SK-N-SH treated with all-trans-retinoic acid at 6 μM for 48 hours (cell line): ENCODE measurements at regions not wholly inside any gene's neighbourhood (a gene's known extent, or its start where the extent isn't known, plus 50 kb on each side); places are given as distances from the start of the nearest gene placed in this dataset.

Experiments
- ATAC-seq: fragments of 200-7000 bp; cut with Tn5 transposase; 3 replicates; pipeline ENCODE4 v1.9.1; 2020; ENCODE audit warnings: mild to moderate bottlenecking, moderate library complexity
- CSDC2 ChIP-seq: fragments of 250-450 bp; sonication (Bioruptor Pico); IDR thresholded peaks from 2 replicates; pipeline ENCODE4 v1.5.0; 2020; ENCODE audit warnings: mild to moderate bottlenecking, moderate library complexity
- CSRNP3 ChIP-seq: fragments of 250-450 bp; sonication (Bioruptor Pico); IDR thresholded peaks from 2 replicates; pipeline ENCODE4 v1.5.1; 2021; ENCODE audit warnings: mild to moderate bottlenecking, moderate library complexity
- ESRRG ChIP-seq: fragments of 250-450 bp; sonication (Bioruptor Pico); IDR thresholded peaks from 2 replicates; pipeline ENCODE4 v1.6.1; 2021; ENCODE audit warnings: mild to moderate bottlenecking
- OSR1 ChIP-seq: fragments of 250-450 bp; sonication (Bioruptor Pico); IDR thresholded peaks from 2 replicates; pipeline ENCODE4 v1.8.0; 2022; ENCODE audit warnings: moderate library complexity, mild to moderate bottlenecking, inconsistent platforms
- RARB ChIP-seq: fragments of 250-450 bp; sonication (Bioruptor Pico); IDR thresholded peaks from 2 replicates; pipeline ENCODE4 v1.8.0; 2021; ENCODE audit warnings: mild to moderate bottlenecking, moderate library complexity
- SNAI2 ChIP-seq: fragments of 250-450 bp; sonication (Bioruptor Pico); IDR thresholded peaks from 2 replicates; pipeline ENCODE4 v1.5.0; 2020; ENCODE audit warnings: mild to moderate bottlenecking, moderate library complexity
- TCF4 ChIP-seq: fragments of 250-450 bp; sonication (Bioruptor Pico); IDR thresholded peaks from 2 replicates; pipeline ENCODE4 v1.8.0; 2021; ENCODE audit warnings: mild to moderate bottlenecking, moderate library complexity, borderline replicate concordance
- TOX ChIP-seq: fragments of 250-450 bp; sonication (Bioruptor Pico); IDR thresholded peaks from 2 replicates; pipeline ENCODE4 v1.8.0; 2021; ENCODE audit warnings: mild to moderate bottlenecking, moderate library complexity, borderline replicate concordance
- TSHZ2 ChIP-seq: fragments of 250-450 bp; sonication (Bioruptor Pico); IDR thresholded peaks from 2 replicates; pipeline ENCODE4 v1.5.0; 2020; ENCODE audit warnings: mild to moderate bottlenecking, moderate library complexity
- ZFP30 ChIP-seq: fragments of 450-650 bp; formaldehyde crosslinking; IDR thresholded peaks from 2 replicates; pipeline ENCODE4 v1.5.0; 2022; ENCODE audit warnings: mild to moderate bottlenecking, moderate library complexity
- ZNF565 ChIP-seq: fragments of 450-650 bp; formaldehyde crosslinking; conservative IDR thresholded peaks from 2 replicates; pipeline ENCODE4 v1.5.0; 2020; ENCODE audit warnings: low read depth, mild to moderate bottlenecking, moderate library complexity
- ZNF70 ChIP-seq: fragments of 450-650 bp; formaldehyde crosslinking; IDR thresholded peaks from 2 replicates; pipeline ENCODE4 v1.5.0; 2020; ENCODE audit warnings: mild to moderate bottlenecking, moderate library complexity
- ZNF8 ChIP-seq: fragments of 450-650 bp; formaldehyde crosslinking; IDR thresholded peaks from 2 replicates; pipeline ENCODE4 v1.5.0; 2020; ENCODE audit warnings: mild to moderate bottlenecking, moderate library complexity
- TF ChIP-seq, protein P1 (sequence below): fragments of 250-450 bp; sonication (Bioruptor Pico); IDR thresholded peaks from 2 replicates; pipeline ENCODE4 v1.5.1; 2020; ENCODE audit warnings: low read depth, mild to moderate bottlenecking, moderate library complexity
- TF ChIP-seq, protein P2 (sequence below): fragments of 250-450 bp; sonication (Bioruptor Pico); IDR thresholded peaks from 2 replicates; pipeline ENCODE4 v1.8.0; 2020; ENCODE audit warnings: mild to moderate bottlenecking, moderate library complexity, borderline replicate concordance
- TF ChIP-seq, protein P3 (sequence below): fragments of 250-450 bp; sonication (Bioruptor Pico); IDR thresholded peaks from 2 replicates; pipeline ENCODE4 v1.8.0; 2021; ENCODE audit warnings: low read depth, mild to moderate bottlenecking, moderate library complexity, borderline replicate concordance

DNA sequence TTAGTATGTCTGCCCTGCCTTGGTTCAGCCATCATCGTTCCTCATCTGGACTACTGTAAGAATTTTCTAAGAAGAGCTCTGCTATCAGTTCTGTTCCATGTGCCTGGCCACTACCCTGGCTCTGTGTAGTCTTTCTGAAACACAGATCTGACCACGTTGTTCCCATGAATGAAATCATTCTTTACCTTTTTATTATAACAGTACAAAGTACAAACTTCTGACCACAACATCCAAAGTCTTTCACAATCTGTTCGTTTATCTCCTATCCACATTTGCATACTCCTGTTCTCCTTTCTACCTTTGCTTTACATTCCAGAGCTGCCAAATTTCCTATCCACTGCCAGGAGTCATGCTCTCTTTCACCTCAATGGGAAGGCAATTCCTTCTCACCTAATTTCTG, 284.6 kb upstream of the LRP1B start:
- TF ChIP-seq CSDC2 (CRISPR knock-in tag), result no peak
- TF ChIP-seq ZNF70 (CRISPR knock-in tag), result no peak
- TF ChIP-seq TOX (CRISPR knock-in tag), result no peak
- no peak for TF ChIP-seq SNAI2 (CRISPR knock-in tag)
- no peak for TF ChIP-seq ZNF8 (CRISPR knock-in tag)
- TF ChIP-seq ZNF565 (CRISPR knock-in tag), result no peak
- TF ChIP-seq OSR1, result no peak
- TF ChIP-seq, protein P1, sequence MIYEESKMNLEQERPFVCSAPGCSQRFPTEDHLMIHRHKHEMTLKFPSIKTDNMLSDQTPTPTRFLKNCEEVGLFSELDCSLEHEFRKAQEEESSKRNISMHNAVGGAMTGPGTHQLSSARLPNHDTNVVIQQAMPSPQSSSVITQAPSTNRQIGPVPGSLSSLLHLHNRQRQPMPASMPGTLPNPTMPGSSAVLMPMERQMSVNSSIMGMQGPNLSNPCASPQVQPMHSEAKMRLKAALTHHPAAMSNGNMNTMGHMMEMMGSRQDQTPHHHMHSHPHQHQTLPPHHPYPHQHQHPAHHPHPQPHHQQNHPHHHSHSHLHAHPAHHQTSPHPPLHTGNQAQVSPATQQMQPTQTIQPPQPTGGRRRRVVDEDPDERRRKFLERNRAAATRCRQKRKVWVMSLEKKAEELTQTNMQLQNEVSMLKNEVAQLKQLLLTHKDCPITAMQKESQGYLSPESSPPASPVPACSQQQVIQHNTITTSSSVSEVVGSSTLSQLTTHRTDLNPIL (CRISPR knock-in tag), result no peak
- no peak for TF ChIP-seq TSHZ2 (CRISPR knock-in tag)
- no peak for TF ChIP-seq RARB (CRISPR knock-in tag)
- TF ChIP-seq, protein P2, sequence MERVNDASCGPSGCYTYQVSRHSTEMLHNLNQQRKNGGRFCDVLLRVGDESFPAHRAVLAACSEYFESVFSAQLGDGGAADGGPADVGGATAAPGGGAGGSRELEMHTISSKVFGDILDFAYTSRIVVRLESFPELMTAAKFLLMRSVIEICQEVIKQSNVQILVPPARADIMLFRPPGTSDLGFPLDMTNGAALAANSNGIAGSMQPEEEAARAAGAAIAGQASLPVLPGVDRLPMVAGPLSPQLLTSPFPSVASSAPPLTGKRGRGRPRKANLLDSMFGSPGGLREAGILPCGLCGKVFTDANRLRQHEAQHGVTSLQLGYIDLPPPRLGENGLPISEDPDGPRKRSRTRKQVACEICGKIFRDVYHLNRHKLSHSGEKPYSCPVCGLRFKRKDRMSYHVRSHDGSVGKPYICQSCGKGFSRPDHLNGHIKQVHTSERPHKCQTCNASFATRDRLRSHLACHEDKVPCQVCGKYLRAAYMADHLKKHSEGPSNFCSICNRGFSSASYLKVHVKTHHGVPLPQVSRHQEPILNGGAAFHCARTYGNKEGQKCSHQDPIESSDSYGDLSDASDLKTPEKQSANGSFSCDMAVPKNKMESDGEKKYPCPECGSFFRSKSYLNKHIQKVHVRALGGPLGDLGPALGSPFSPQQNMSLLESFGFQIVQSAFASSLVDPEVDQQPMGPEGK (CRISPR knock-in tag), result no peak
- TF ChIP-seq TCF4 (CRISPR knock-in tag), result no peak
- ATAC-seq, result no peak

DNA sequence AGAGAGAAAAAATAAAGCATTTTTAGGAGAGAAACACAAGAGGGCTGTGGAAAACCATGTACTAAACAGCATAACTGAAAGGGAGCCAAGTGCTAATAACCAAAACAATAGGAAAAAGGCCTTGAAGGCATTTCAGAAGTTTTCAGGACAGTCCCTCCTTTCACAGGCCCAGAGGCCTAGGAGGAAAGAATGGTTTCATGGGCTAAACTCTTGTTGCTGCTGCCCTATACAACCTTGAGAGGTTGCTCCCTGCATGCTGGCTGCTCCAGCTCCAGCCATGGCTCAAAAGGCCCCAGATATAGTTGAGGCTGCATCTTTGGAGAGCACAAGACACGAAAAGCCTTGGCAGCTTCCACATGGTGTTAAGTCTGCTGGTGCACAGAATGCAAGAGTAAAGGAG, 267.4 kb upstream of the LRP1B start:
- TF ChIP-seq ZNF8 (CRISPR knock-in tag) (no peak), CSDC2 (CRISPR knock-in tag) (no peak), TSHZ2 (CRISPR knock-in tag) (no peak)
- TF ChIP-seq, protein P1 (CRISPR knock-in tag), result no peak
- no peak for ATAC-seq

DNA sequence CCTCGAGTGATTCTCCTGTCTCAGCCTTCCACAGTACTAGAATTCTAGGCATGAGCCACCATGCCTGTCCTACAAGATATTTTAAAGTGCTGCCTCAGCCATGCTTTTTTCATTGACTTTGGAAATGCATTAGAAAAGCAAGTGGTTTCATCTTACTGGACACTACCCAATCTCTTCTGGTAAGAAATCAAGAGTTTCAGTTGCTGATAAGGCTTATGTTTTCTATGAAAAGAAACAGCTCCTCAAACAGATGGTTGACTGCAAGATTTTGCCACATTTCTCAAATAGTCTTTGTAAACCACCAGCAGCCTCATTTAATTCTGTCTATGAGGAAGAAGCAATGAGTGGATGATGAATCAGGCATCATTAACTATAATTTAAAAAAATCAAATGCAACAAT, 264.5 kb upstream of the LRP1B start:
- no peak for ATAC-seq
- TF ChIP-seq ZNF565 (CRISPR knock-in tag), result no peak
- no peak for TF ChIP-seq OSR1
- no peak for TF ChIP-seq TOX (CRISPR knock-in tag)
- TF ChIP-seq TSHZ2 (CRISPR knock-in tag), result no peak
- no peak for TF ChIP-seq ZFP30
- TF ChIP-seq, protein P3, sequence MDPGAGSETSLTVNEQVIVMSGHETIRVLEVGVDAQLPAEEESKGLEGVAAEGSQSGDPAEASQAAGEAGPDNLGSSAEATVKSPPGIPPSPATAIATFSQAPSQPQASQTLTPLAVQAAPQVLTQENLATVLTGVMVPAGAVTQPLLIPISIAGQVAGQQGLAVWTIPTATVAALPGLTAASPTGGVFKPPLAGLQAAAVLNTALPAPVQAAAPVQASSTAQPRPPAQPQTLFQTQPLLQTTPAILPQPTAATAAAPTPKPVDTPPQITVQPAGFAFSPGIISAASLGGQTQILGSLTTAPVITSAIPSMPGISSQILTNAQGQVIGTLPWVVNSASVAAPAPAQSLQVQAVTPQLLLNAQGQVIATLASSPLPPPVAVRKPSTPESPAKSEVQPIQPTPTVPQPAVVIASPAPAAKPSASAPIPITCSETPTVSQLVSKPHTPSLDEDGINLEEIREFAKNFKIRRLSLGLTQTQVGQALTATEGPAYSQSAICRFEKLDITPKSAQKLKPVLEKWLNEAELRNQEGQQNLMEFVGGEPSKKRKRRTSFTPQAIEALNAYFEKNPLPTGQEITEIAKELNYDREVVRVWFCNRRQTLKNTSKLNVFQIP, result no peak
- TF ChIP-seq, protein P2 (CRISPR knock-in tag), result no peak
- no peak for TF ChIP-seq ESRRG (CRISPR knock-in tag)
- TF ChIP-seq CSDC2 (CRISPR knock-in tag), result no peak
- TF ChIP-seq SNAI2 (CRISPR knock-in tag), result no peak
- no peak for TF ChIP-seq CSRNP3 (CRISPR knock-in tag)
